H9 (cell line): ENCODE measurements at regions not wholly inside any gene's neighbourhood (a gene's known extent, or its start where the extent isn't known, plus 50 kb on each side); places are given as distances from the start of the nearest gene placed in this dataset.

ENCODE experiments used
- DNase-seq: peaks from one replicate; pipeline ENCODE4 v3.0.0-alpha.2; 2017
- H2AFZ ChIP-seq: one replicate; pipeline ENCODE4 v1.6.1; 2013; ENCODE audit warnings: mild to moderate bottlenecking, low read length, control low read depth, moderate library complexity
- H2AK5ac ChIP-seq: 2 replicates; pipeline ENCODE4 v1.6.1; 2013; ENCODE audit warnings: low read length, control low read depth, mixed read lengths; ENCODE audit not compliant: insufficient read length
- H2BK120ac ChIP-seq: one replicate; pipeline ENCODE4 v1.6.1; 2013; ENCODE audit warnings: low read depth, mild to moderate bottlenecking, low read length, control low read depth, inconsistent platforms; ENCODE audit not compliant: poor library complexity, severe bottlenecking
- H2BK12ac ChIP-seq: 2 replicates; pipeline ENCODE4 v1.6.1; 2013; ENCODE audit warnings: low read length, control low read depth, mixed read lengths, low read depth; ENCODE audit not compliant: insufficient read length
- H2BK15ac ChIP-seq: 2 replicates; pipeline ENCODE4 v1.6.1; 2013; ENCODE audit warnings: low read depth, low read length, control low read depth
- H2BK20ac ChIP-seq: one replicate; pipeline ENCODE4 v1.6.1; 2013; ENCODE audit warnings: low read depth, mild to moderate bottlenecking, low read length, control low read depth, inconsistent platforms; ENCODE audit not compliant: poor library complexity, severe bottlenecking
- H2BK5ac ChIP-seq: 2 replicates; pipeline ENCODE4 v1.6.1; 2013; ENCODE audit warnings: low read length, control low read depth, mixed read lengths; ENCODE audit not compliant: insufficient read length
- H3K14ac ChIP-seq: 2 replicates; pipeline ENCODE4 v1.6.1; 2013; ENCODE audit warnings: low read length, control low read depth; ENCODE audit not compliant: insufficient read depth
- H3K18ac ChIP-seq: 2 replicates; pipeline ENCODE4 v1.6.1; 2013; ENCODE audit warnings: low read depth, mild to moderate bottlenecking, mixed read lengths, low read length, control low read depth; ENCODE audit not compliant: insufficient read length
- H3K23ac ChIP-seq: 2 replicates; pipeline ENCODE4 v1.6.1; 2013; ENCODE audit warnings: low read length, control low read depth, mixed read lengths, low read depth; ENCODE audit not compliant: insufficient read length
- H3K23me2 ChIP-seq: 2 replicates; pipeline ENCODE4 v1.6.1; 2013; ENCODE audit warnings: low read depth, mild to moderate bottlenecking, mixed read lengths, low read length, control low read depth; ENCODE audit not compliant: insufficient read length, poor library complexity, severe bottlenecking
- H3K27ac ChIP-seq: 2 replicates; pipeline ENCODE4 v1.5.1; 2013; ENCODE audit warnings: low read length, control low read depth, mixed read lengths, low read depth; ENCODE audit not compliant: insufficient read length
- H3K27me3 ChIP-seq: 2 replicates; pipeline ENCODE4 v1.6.1; 2013; ENCODE audit warnings: low read length, control low read depth, inconsistent platforms; ENCODE audit not compliant: insufficient read depth
- H3K4ac ChIP-seq: 2 replicates; pipeline ENCODE4 v1.6.1; 2013; ENCODE audit warnings: low read depth, mild to moderate bottlenecking, control low read depth, inconsistent platforms, low read length, moderate library complexity
- H3K4me1 ChIP-seq: 2 replicates; pipeline ENCODE4 v1.6.1; 2013; ENCODE audit warnings: low read length, control low read depth, inconsistent platforms; ENCODE audit not compliant: insufficient read depth
- H3K4me2 ChIP-seq: 2 replicates; pipeline ENCODE4 v1.6.1; 2013; ENCODE audit warnings: low read length, control low read depth, mixed read lengths; ENCODE audit not compliant: insufficient read length, insufficient read depth
- H3K56ac ChIP-seq: 2 replicates; pipeline ENCODE4 v1.6.1; 2013; ENCODE audit warnings: low read depth, mild to moderate bottlenecking, mixed read lengths, low read length, control low read depth; ENCODE audit not compliant: insufficient read length
- H3K79me1 ChIP-seq: 2 replicates; pipeline ENCODE4 v1.6.1; 2013; ENCODE audit warnings: low read depth, mild to moderate bottlenecking, moderate library complexity, low read length, control low read depth, inconsistent platforms; ENCODE audit not compliant: insufficient read depth, poor library complexity, severe bottlenecking
- H3K79me2 ChIP-seq: 2 replicates; pipeline ENCODE4 v1.6.1; 2013; ENCODE audit warnings: low read length, control low read depth, inconsistent platforms; ENCODE audit not compliant: insufficient read depth
- H3K9ac ChIP-seq: 2 replicates; pipeline ENCODE4 v1.6.1; 2013; ENCODE audit warnings: low read length, control low read depth, mixed read lengths; ENCODE audit not compliant: insufficient read length; ENCODE audit errors: extremely low read depth
- H3K9me3 ChIP-seq: one replicate; pipeline ENCODE4 v1.6.1; 2013; ENCODE audit warnings: low read depth, low read length, inconsistent platforms; ENCODE audit not compliant: control insufficient read depth
- H3T11ph ChIP-seq: one replicate; pipeline ENCODE4 v1.6.1; 2013; ENCODE audit warnings: mild to moderate bottlenecking, low read length, control low read depth, inconsistent platforms
- H4K20me1 ChIP-seq: one replicate; pipeline ENCODE4 v1.6.1; 2013; ENCODE audit not compliant: control insufficient read depth, insufficient read length, insufficient read depth
- H4K5ac ChIP-seq: 2 replicates; pipeline ENCODE4 v1.6.1; 2013; ENCODE audit warnings: low read depth, mild to moderate bottlenecking, mixed read lengths, low read length, control low read depth; ENCODE audit not compliant: insufficient read length
- H4K8ac ChIP-seq: replicated peaks from 2 replicates; pipeline ENCODE4 v1.6.1; 2013; ENCODE audit warnings: low read length, control low read depth, mixed read lengths, low read depth; ENCODE audit not compliant: insufficient read length
- H4K91ac ChIP-seq: 2 replicates; pipeline ENCODE4 v1.6.1; 2013; ENCODE audit warnings: low read depth, mild to moderate bottlenecking, moderate library complexity, mixed read lengths, low read length, control low read depth; ENCODE audit not compliant: insufficient read length
- H3K27ac Mint-ChIP-seq, 3 experiments: 2 replicates in 2 of 3; 3 replicates in 1 of 3; pipeline ENCODE4 v1.8.0; 2020 to 2021; ENCODE audit warnings: mixed read lengths in 3 of 3, mild to moderate bottlenecking in 1 of 3, moderate library complexity in 1 of 3
- H3K27me3 Mint-ChIP-seq: 2 replicates; pipeline ENCODE4 v1.8.0; 2021; ENCODE audit warnings: low read depth, mild to moderate bottlenecking, moderate library complexity, mixed read lengths
- H3K36me3 Mint-ChIP-seq, 3 experiments: 2 replicates in 2 of 3; 3 replicates in 1 of 3; pipeline ENCODE4 v1.8.0; 2020 to 2021; ENCODE audit warnings: low read depth in 3 of 3, mixed read lengths in 3 of 3; ENCODE audit not compliant: insufficient read depth in 1 of 3
- H3K4me1 Mint-ChIP-seq, 2 experiments: 2 replicates each; pipeline ENCODE4 v1.8.0; 2020; ENCODE audit warnings: mixed read lengths in 2 of 2
- H3K4me3 Mint-ChIP-seq, 2 experiments: 2 replicates in 1 of 2; 3 replicates in 1 of 2; pipeline ENCODE4 v1.8.0; 2020 to 2021; ENCODE audit warnings: mild to moderate bottlenecking in 2 of 2, mixed read lengths in 2 of 2, moderate library complexity in 1 of 2
- H3K9me3 Mint-ChIP-seq, 2 experiments: 2 replicates in 1 of 2; 3 replicates in 1 of 2; pipeline ENCODE4 v1.8.0; 2020; ENCODE audit warnings: mild to moderate bottlenecking in 2 of 2, mixed read lengths in 2 of 2, moderate library complexity in 1 of 2
- CTCF ChIP-seq: fragments of 200-600 bp; sonication (generic); conservative IDR thresholded peaks from 3 replicates; pipeline ENCODE4 v1.8.0; 2021; ENCODE audit warnings: antibody characterized with exemption, mild to moderate bottlenecking
- WGBS: extraction: QIAGEN DNeasy Blood & Tissue Kit; methylation state at CpG from one replicate; pipeline ENCODE4 v1.1.7; 2013; ENCODE audit warnings: missing lambda C conversion rate, low lambda C conversion rate, mixed read lengths; ENCODE audit not compliant: insufficient read length; ENCODE audit errors: extremely low coverage; 5-methylcytosine and 5-hydroxymethylcytosine counted together

- no peaks in the 10 kb centered on the region for H4K20me1 ChIP-seq
- H3T11ph ChIP-seq = no peak overlapping the region
- H3K23me2 ChIP-seq = no peaks in the 10 kb centered on the region
- H2AFZ ChIP-seq = no peak overlapping the region
- no peak overlapping the region for H3K9ac ChIP-seq
- no peak overlapping the region for H2BK15ac ChIP-seq
- TF ChIP-seq CTCF = no peak
- Mint-ChIP-seq H3K4me1 (peaks cover 4 to 7% of the 10 kb centered on the region in 2 experiments), H3K4me3 (no peak overlapping the region), H3K36me3 (no peaks in the 10 kb centered on the region), H3K9me3 (no peaks in the 10 kb centered on the region; a peak in 3 of 5 replicates), H3K27me3 (peaks cover 2% of the 10 kb centered on the region; the same call in 1 of the 2 replicates), H3K27ac (no peak overlapping the region)
- no peak overlapping the region for H3K27ac ChIP-seq
- DNase-seq = no peak
- no peak overlapping the region for H3K18ac ChIP-seq
- no peak overlapping the region for H2BK120ac ChIP-seq
- no peaks in the 10 kb centered on the region for H3K79me1 ChIP-seq
- H3K27me3 ChIP-seq = no peaks in the 10 kb centered on the region
- H2AK5ac ChIP-seq = no peak overlapping the region
- H2BK5ac ChIP-seq = no peak overlapping the region
- H3K79me2 ChIP-seq = no peaks in the 10 kb centered on the region
- H4K5ac ChIP-seq = no peak overlapping the region
- H4K91ac ChIP-seq = no peak overlapping the region
- H3K14ac ChIP-seq = no peak overlapping the region
- no peak overlapping the region for H3K23ac ChIP-seq
- no peak overlapping the region for H2BK20ac ChIP-seq
- H3K4me2 ChIP-seq = no peak overlapping the region
- H3K56ac ChIP-seq = no peak overlapping the region
- no peak overlapping the region for H4K8ac ChIP-seq
- WGBS = no CpG with 5 or more reads among the region's 7 CpGs
- no peaks in the 10 kb centered on the region for H3K9me3 ChIP-seq
- H3K4ac ChIP-seq = no peak overlapping the region
- no peak overlapping the region for H2BK12ac ChIP-seq
- H3K4me1 ChIP-seq = peaks cover 2% of the 10 kb centered on the region; the same call in 1 of the 2 replicates
Measured at GRCh38 chr3:30500666-30501399, 105.6 kb upstream of the TGFBR2 start.
